Memory B cell (primary cell): ENCODE measurements at regions not wholly inside any gene's neighbourhood (a gene's known extent, or its start where the extent isn't known, plus 50 kb on each side); places are given as distances from the start of the nearest gene placed in this dataset.
"Not testable (repeated sequence)": the region's sequence is repeated elsewhere in the genome, so short reads cannot be mapped to it uniquely, and the experiment has no call there.

Source experiments
- ATAC-seq: fragments of 150-1000 bp; cut with Tn5 transposase; 2 replicates; pipeline ENCODE4 v1.10.0; 2021; ENCODE audit warnings: low read depth, mild to moderate bottlenecking, moderate library complexity
- DNase-seq, 2 donors: peaks; one replicate each; pipeline ENCODE4 v3.0.0; 2022; ENCODE audit warnings: low spot score in 2 of 2
- H3K27ac Mint-ChIP-seq: one replicate; pipeline ENCODE4 v1.8.0; 2022; ENCODE audit warnings: mild to moderate bottlenecking, moderate library complexity, mixed read lengths
- H3K27me3 Mint-ChIP-seq: one replicate; pipeline ENCODE4 v1.8.0; 2022; ENCODE audit warnings: mixed read lengths
- H3K36me3 Mint-ChIP-seq: one replicate; pipeline ENCODE4 v1.8.0; 2022; ENCODE audit warnings: mild to moderate bottlenecking, mixed read lengths
- H3K4me1 Mint-ChIP-seq: one replicate; pipeline ENCODE4 v1.8.0; 2022; ENCODE audit warnings: mixed read lengths
- H3K4me3 Mint-ChIP-seq: one replicate; pipeline ENCODE4 v1.8.0; 2022; ENCODE audit warnings: mild to moderate bottlenecking, moderate library complexity, mixed read lengths
- H3K9me3 Mint-ChIP-seq: one replicate; pipeline ENCODE4 v1.8.0; 2022; ENCODE audit warnings: mixed read lengths

DNA sequence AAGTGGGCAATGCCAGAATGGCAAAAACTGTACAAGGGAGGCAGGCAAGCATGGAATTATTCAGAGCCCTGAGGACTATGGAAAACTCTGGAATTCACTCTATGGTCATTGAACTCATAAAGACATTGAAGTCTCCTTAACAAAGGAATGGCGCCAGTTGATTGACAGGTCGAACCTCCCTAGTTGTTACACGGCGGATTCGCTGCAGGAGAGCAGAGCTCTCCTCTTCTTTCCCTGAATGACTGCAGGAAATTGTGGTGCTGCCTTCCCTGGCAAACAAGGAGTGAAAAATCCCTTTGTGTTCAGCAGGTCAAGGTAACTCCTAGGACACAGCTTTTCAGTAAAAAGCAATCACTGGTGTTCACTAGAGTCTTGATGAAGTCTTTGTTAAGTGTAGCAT is 732.8 kb upstream of the FRG1 start:
- DNase-seq (no peak), ATAC-seq (no peak)
- Mint-ChIP-seq H3K4me3 (no peak overlapping the region), H3K36me3 (no peaks in the 10 kb centered on the region), H3K27ac (no peak overlapping the region), H3K27me3 (no peaks in the 10 kb centered on the region), H3K4me1 (peaks cover 4% of the 10 kb centered on the region), H3K9me3 (peaks cover 5% of the 10 kb centered on the region)

DNA sequence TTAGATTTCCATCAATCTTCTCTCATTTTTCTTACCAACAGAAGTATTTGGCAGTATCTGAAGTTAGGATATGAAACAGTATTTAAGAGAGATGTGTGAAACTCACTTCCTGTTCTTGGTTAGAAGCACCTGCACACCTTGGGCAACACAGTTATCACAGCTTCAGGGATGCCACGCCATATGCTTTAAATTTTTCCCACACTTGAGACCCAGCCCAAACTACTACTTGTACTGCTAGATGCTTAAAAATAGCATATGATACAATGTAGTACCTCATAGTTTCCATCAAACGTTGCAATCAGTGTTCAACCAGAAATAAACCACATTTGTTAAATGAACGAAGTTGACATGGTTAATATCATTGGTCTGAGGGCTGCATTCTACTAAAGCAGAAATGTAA is 725.1 kb upstream of the FRG1 start:
- Mint-ChIP-seq H3K4me3 (no peak overlapping the region), H3K9me3 (peaks cover 7% of the 10 kb centered on the region), H3K27me3 (no peaks in the 10 kb centered on the region), H3K36me3 (no peaks in the 10 kb centered on the region), H3K27ac (no peak overlapping the region), H3K4me1 (no peaks in the 10 kb centered on the region)
- no peak for DNase-seq
- no peak for ATAC-seq

DNA sequence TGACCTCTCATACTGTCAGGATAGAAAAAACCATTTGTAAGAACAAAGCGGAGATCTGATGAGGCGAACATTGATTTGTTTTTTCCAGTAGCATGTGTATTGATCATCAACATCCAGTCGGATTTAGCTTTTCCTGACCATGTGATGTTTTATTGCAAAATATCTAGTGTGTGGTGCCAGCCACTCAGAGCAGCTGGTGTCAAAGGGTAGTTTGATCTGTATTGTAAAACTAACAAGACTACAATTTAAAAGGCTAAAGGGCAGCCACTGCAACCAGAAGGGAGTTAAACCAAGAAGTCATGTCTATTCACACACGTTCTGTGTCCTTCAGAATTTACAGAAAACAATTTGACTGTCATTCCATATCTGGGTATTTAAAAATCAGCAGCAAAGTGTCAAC is 719.0 kb upstream of the FRG1 start:
- H3K27me3 Mint-ChIP-seq: no peaks in the 10 kb centered on the region
- peaks cover 2% of the 10 kb centered on the region for H3K9me3 Mint-ChIP-seq
- H3K36me3 Mint-ChIP-seq: no peaks in the 10 kb centered on the region
- H3K4me3 Mint-ChIP-seq: no peak overlapping the region
- no peaks in the 10 kb centered on the region for H3K4me1 Mint-ChIP-seq
- no peak overlapping the region for H3K27ac Mint-ChIP-seq
- DNase-seq: no peak
- ATAC-seq: no peak

DNA sequence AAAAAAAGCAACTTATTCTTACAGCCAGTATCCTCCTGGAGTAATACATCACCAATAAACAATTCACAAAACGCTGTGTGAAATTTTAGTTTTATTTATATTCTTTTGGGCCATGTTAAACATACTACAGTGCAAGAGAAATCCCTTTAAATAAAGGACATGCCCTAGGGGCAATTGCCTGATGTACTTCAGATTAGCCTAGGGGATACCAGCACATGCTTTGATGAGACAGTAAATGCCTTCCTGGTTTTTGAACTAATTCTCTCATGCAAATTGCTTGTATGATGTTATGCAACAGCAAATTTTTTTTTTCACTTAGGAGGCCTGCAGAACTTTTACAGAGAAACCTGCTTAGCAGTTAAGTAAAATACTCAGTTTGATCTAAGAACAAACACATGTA is 711.9 kb upstream of the FRG1 start:
- H3K4me3 Mint-ChIP-seq: no peak overlapping the region
- no peaks in the 10 kb centered on the region for H3K9me3 Mint-ChIP-seq
- H3K36me3 Mint-ChIP-seq: no peaks in the 10 kb centered on the region
- H3K27me3 Mint-ChIP-seq: no peaks in the 10 kb centered on the region
- DNase-seq: no peak
- ATAC-seq: no peak
- H3K27ac Mint-ChIP-seq: no peak overlapping the region
- no peaks in the 10 kb centered on the region for H3K4me1 Mint-ChIP-seq

DNA sequence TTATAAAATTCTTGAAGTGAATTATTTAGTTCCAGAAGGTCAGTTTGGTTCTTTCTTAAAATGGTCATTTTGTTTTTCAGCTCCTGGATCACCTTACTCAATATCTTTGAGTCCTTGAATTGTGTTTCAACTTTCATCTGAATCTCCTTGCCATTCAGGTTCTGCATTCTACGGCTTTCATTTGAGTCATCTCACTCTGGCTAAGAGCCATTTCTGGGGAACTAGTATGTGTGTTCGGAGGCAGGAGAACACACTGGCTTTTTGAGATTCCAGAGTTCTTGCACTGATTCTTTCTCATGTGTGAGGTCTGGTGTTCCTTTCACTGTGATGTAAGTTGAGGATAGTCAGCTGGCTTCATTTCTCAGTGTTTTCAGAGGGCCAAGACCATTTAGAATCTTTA is 708.4 kb upstream of the FRG1 start:
- H3K27me3 Mint-ChIP-seq: no peaks in the 10 kb centered on the region
- H3K9me3 Mint-ChIP-seq: no peaks in the 10 kb centered on the region
- DNase-seq: no peak
- no peaks in the 10 kb centered on the region for H3K4me1 Mint-ChIP-seq
- H3K4me3 Mint-ChIP-seq: no peak overlapping the region
- H3K27ac Mint-ChIP-seq: no peak overlapping the region
- H3K36me3 Mint-ChIP-seq: no peaks in the 10 kb centered on the region
- no peak for ATAC-seq

DNA sequence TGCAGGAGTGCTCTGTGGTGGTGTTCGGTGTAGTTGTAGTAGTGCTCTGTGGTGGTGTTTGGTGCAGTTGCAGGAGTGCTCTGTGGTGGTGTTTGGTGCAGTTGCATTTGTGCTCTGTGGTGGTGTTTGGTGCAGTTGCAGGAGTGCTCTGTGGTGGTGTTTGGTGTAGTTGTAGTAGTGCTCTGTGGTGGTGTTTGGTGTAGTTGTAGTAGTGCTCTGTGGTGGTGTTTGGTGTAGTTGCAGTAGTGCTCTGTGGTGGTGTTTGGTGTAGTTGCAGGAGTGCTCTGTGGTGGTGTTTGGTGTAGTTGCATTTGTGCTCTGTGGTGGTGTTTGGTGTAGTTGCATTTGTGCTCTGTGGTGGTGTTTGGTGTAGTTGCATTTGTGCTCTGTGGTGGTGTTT is 706.9 kb upstream of the FRG1 start:
- ATAC-seq, H3K4me1 Mint-ChIP-seq, H3K4me3 Mint-ChIP-seq, H3K36me3 Mint-ChIP-seq, H3K9me3 Mint-ChIP-seq, H3K27me3 Mint-ChIP-seq, H3K27ac Mint-ChIP-seq: not testable (repeated sequence)
- peak in 1 of 2 donors; percentile 13 for DNase-seq

DNA sequence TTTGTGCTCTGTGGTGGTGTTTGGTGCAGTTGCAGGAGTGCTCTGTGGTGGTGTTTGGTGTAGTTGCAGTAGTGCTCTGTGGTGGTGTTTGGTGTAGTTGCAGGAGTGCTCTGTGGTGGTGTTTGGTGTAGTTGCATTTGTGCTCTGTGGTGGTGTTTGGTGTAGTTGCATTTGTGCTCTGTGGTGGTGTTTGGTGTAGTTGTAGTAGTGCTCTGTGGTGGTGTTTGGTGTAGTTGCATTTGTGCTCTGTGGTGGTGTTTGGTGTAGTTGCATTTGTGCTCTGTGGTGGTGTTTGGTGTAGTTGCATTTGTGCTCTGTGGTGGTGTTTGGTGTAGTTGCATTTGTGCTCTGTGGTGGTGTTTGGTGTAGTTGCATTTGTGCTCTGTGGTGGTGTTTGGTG is 705.7 kb upstream of the FRG1 start:
- peak in 1 of 2 donors; percentile 12 for DNase-seq
- not testable (repeated sequence) for H3K36me3 Mint-ChIP-seq, H3K9me3 Mint-ChIP-seq, H3K4me3 Mint-ChIP-seq, H3K27me3 Mint-ChIP-seq, ATAC-seq, H3K4me1 Mint-ChIP-seq, H3K27ac Mint-ChIP-seq

DNA sequence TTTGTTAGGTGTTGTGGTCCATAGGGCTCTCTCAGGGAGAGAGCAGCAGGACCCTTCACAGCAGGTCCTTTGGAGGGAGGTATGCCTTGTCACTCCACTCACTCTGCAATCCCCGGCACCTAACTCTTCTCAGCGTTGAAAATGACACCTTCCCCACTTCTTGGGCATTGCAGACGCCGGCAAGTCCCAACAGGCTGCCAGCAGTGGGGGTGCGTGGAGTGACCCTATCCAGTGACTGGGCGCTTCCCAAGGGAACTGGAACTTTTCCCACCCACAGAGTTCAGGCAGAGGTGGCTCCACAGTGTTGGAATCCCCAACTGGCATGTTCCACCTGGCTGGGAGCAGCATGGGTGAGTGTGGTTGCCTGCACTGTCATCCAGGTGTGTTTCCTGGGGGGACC is 705.1 kb upstream of the FRG1 start:
- Mint-ChIP-seq H3K9me3 (no peaks in the 10 kb centered on the region), H3K4me3 (no peak overlapping the region), H3K27me3 (no peaks in the 10 kb centered on the region), H3K36me3 (no peaks in the 10 kb centered on the region), H3K27ac (no peak overlapping the region), H3K4me1 (no peaks in the 10 kb centered on the region)
- ATAC-seq: no peak
- no peak for DNase-seq

DNA sequence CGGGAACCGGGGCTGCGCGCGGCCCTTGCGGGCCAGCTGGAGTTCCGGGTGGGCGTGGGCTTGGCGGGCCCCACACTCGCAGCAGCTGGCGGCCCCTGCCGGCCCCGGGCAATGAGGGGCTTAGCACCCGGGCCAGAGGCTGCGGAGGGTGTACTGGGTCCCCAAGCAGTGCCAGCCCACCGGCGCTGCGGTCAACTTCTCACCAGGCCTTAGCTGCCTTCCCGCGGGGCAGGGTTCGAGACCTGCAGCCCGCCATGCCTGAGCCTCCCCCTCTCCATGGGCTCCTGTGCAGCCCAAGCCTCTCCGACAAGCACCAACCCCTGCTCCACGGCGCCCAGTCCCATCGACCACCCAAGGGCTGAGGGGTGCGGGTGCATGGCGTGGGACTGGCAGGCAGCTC is 704.4 kb upstream of the FRG1 start:
- H3K36me3 Mint-ChIP-seq, H3K27ac Mint-ChIP-seq, H3K27me3 Mint-ChIP-seq, H3K4me1 Mint-ChIP-seq, H3K9me3 Mint-ChIP-seq, ATAC-seq, DNase-seq, H3K4me3 Mint-ChIP-seq: not testable (repeated sequence)

DNA sequence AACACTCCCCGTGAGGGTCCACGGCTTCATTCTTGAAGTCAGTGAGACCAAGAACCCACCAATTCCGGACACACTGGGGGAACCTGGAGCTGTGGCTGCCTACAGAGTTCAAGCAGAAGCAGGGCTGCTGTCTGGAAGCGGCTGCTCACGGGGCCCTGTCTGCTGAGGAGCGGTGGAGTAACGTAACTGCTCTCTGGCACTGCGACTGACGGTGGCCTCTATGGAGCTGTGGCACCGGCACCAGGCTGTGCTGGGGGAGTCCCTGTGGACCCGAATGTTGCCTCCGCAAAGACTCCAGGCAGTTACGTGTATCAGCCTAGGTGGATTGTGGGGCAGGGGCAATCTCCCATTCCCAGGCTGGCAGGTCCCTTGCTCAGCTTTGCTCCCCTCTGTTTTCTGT is 703.3 kb upstream of the FRG1 start:
- Mint-ChIP-seq H3K27ac (no peak overlapping the region), H3K27me3 (no peaks in the 10 kb centered on the region), H3K36me3 (no peaks in the 10 kb centered on the region), H3K4me1 (no peaks in the 10 kb centered on the region), H3K4me3 (no peak overlapping the region), H3K9me3 (no peaks in the 10 kb centered on the region)
- no peak for DNase-seq
- no peak for ATAC-seq

DNA sequence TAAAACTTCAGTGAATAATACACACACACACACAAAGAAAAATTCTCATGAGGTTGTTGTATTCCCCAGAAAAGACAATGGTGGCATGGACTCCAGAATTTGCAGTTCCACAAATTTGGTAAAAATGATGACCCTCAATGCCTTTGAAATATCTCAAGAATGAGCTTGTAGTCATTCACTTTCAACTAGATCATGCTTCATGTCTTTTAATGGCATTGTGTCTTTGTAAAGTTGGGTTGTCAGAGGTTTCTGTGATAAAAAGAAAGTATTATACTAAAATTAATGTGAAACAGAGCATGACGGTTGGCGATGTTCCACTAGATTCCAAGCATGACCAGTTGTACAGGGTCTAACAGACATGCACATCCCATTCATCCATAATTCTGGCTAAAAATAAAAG is 685.0 kb upstream of the FRG1 start:
- no peaks in the 10 kb centered on the region for H3K4me1 Mint-ChIP-seq

DNA sequence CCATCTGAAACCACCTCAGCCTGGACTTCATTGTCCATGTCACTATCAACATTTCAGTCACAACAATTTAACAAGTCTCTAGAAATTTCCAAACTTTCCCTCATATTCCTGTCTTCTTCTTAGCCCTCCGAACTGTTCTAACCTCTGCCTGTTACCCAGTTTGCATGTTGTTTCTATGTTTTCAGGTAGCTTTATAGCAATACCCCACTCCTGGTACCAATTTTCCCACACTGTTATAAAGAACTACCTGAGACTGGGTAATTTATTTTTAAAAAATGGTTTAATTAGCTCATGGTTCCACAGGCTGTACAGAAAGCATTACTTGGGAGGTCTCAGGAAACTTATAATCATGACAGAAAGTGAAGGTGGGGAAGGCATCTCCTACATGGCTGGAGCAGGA is 679.2 kb upstream of the FRG1 start:
- H3K4me1 Mint-ChIP-seq: no peaks in the 10 kb centered on the region
- no peaks in the 10 kb centered on the region for H3K27me3 Mint-ChIP-seq
- H3K27ac Mint-ChIP-seq: no peak overlapping the region
- DNase-seq (no peak), ATAC-seq (no peak)
- H3K4me3 Mint-ChIP-seq: no peak overlapping the region
- peaks cover 2% of the 10 kb centered on the region for H3K9me3 Mint-ChIP-seq
- no peaks in the 10 kb centered on the region for H3K36me3 Mint-ChIP-seq

More for the DNA sequence above, 685.0 kb upstream of the FRG1 start:
- H3K4me3 Mint-ChIP-seq: no peak overlapping the region
- H3K9me3 Mint-ChIP-seq: peaks cover 10% of the 10 kb centered on the region
- H3K27me3 Mint-ChIP-seq: no peaks in the 10 kb centered on the region
- DNase-seq (no peak), ATAC-seq (no peak)
- H3K36me3 Mint-ChIP-seq: no peaks in the 10 kb centered on the region
- H3K27ac Mint-ChIP-seq: no peak overlapping the region

DNA sequence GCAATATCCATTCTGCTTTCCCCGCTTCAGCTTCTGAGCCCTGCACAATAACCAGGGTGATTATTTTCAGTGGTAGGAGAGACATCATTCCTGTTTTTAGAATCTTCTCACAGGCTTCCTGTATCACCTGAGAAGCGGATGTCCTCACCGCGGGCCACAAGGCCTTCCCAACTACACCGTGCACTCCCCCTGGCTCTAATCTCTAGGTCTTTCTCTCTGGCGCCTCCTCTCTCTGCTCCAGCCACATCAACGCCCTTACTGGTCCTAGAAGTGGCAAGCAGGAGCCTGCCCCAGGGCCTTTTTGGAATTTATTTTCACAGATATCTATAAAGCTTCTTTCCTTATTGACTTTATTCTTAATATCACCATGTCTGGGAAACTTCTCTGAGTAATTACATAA is 675.2 kb upstream of the FRG1 start:
- H3K4me3 Mint-ChIP-seq: no peak overlapping the region
- DNase-seq: no peak
- no peak for ATAC-seq
- H3K27ac Mint-ChIP-seq: no peak overlapping the region
- H3K36me3 Mint-ChIP-seq: no peaks in the 10 kb centered on the region
- no peaks in the 10 kb centered on the region for H3K27me3 Mint-ChIP-seq
- H3K9me3 Mint-ChIP-seq: peaks cover 8% of the 10 kb centered on the region
- peaks cover 4% of the 10 kb centered on the region for H3K4me1 Mint-ChIP-seq

DNA sequence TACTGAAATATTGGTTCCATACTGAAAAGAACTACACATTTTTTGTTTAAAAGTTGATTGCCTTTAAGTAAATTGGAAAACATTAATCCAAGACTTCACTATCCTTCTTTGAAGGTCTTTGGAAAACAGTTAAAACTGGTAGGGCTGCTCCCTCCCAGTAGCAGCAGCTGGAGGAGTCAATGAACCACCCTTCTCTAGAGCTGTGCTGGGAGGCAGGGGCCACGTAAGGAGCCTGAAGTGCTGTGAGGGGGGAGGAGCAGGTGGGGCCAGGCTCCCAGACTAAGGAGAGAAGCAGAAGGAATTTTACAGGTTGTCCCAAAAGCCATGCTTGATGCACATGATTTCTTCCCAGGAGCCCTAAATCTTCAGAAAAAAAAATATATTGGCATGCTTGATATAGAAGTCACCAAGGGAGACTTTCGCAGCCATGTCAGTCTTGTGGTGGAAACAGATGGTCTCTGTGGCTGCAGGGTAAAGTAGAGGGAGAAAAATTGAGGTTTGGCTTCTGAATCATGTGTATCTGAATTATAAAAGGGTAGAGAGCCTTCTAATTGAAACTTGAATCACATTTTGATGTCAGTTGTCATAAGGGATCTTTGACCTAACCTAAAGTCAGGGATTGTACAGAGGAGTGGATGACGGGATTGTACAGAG is 673.2 kb upstream of the FRG1 start:
- Mint-ChIP-seq H3K9me3 (peaks cover 8% of the 10 kb centered on the region), H3K27me3 (no peaks in the 10 kb centered on the region)

DNA sequence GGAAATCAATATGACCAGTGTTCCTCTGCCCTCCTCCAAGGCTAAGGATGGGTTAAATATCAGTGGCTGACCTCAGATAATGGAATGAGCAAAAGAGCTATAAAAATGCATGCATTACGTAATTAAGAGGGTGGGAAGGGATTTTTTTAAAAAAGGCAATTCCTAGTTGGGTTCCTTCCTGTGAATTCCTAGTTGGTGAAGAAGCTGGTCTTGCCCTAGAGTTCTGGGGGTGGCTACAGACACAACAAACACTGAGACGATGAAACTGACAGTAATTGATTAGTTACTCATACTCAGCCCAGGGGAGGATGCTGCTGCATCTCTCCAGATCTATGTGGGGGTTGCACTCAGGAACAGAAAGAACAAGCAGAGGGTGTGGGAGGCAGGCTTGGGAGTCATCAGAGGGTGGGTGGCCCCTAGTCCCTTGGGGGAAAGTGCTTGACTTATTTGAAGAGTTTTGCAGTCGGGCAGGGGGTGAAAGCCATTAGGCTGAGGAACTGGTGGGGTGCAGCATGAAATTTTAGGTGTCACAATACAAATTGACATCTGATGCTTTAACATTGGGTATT is 662.0 kb upstream of the FRG1 start:
- DNase-seq (no peak), ATAC-seq (no peak)
- no peaks in the 10 kb centered on the region for H3K36me3 Mint-ChIP-seq
- no peak overlapping the region for H3K4me3 Mint-ChIP-seq
- H3K9me3 Mint-ChIP-seq: peaks cover 2% of the 10 kb centered on the region
- H3K4me1 Mint-ChIP-seq: no peaks in the 10 kb centered on the region
- no peaks in the 10 kb centered on the region for H3K27me3 Mint-ChIP-seq
- no peak overlapping the region for H3K27ac Mint-ChIP-seq

More for the DNA sequence above, 673.2 kb upstream of the FRG1 start:
- DNase-seq: no peak
- Mint-ChIP-seq H3K4me3 (no peak overlapping the region), H3K27ac (no peak overlapping the region), H3K36me3 (no peaks in the 10 kb centered on the region), H3K4me1 (peaks cover 4% of the 10 kb centered on the region)
- no peak for ATAC-seq
